PC-3 (cell line): ENCODE measurements at regions not wholly inside any gene's neighbourhood (a gene's known extent, or its start where the extent isn't known, plus 50 kb on each side); places are given as distances from the start of the nearest gene placed in this dataset.

ENCODE experiments used
- ATAC-seq: fragments of 200-7000 bp; cut with Tn5 transposase; 2 replicates; pipeline ENCODE4 v1.9.1; 2020; ENCODE audit warnings: mild to moderate bottlenecking, moderate library complexity
- BruUV-seq: library from RNA; stranded (reverse); fragments of 400-500 nt; replicated peaks from 2 replicates; lab custom pipeline; 2021; lab: Mats Ljungman, UMichigan
- CTCF ChIA-PET: fragments of 300-600 bp; sonication (Branson Sonifier 250); formaldehyde crosslinking; loops from one replicate; lab custom pipeline; 2022; ENCODE audit warnings: antibody characterized with exemption; lab: Charles Lee
- POLR2A ChIA-PET: fragments of 300-600 bp; sonication (Branson Sonifier 250); formaldehyde crosslinking; loops from one replicate; lab custom pipeline; 2022; ENCODE audit warnings: antibody characterized with exemption; ENCODE audit not compliant: unreplicated experiment; lab: Charles Lee
- DNase-seq: peaks from one replicate; pipeline ENCODE4 v3.0.0-alpha.2; 2015
- H2AFZ ChIP-seq: fragments of 300-600 bp; sonication (generic); 2 replicates; pipeline ENCODE4 v1.6.0; 2016; ENCODE audit warnings: antibody characterized with exemption, low read length
- H3F3A ChIP-seq: fragments of 300-600 bp; sonication (generic); one replicate; pipeline ENCODE4 v1.6.0; 2017; ENCODE audit warnings: antibody characterized with exemption, low read length, control low read depth, mild to moderate bottlenecking; ENCODE audit not compliant: unreplicated experiment
- H3K27ac ChIP-seq: fragments of 300-600 bp; sonication (generic); 2 replicates; pipeline ENCODE4 v1.5.1; 2016; ENCODE audit warnings: mild to moderate bottlenecking, low read length
- H3K27me3 ChIP-seq: fragments of 300-600 bp; sonication (generic); 2 replicates; pipeline ENCODE4 v1.6.1; 2016; ENCODE audit warnings: low read length, mixed read lengths
- H3K36me3 ChIP-seq: fragments of 300-600 bp; sonication (generic); 2 replicates; pipeline ENCODE4 v1.6.1; 2016; ENCODE audit warnings: low read depth, mixed run types, low read length, mixed read lengths
- H3K4me1 ChIP-seq: fragments of 300-600 bp; sonication (generic); 2 replicates; pipeline ENCODE4 v1.5.1; 2016; ENCODE audit warnings: low read length; ENCODE audit not compliant: insufficient read depth
- H3K4me2 ChIP-seq: fragments of 300-600 bp; sonication (generic); 2 replicates; pipeline ENCODE4 v1.6.0; 2016; ENCODE audit warnings: low read length
- H3K4me3 ChIP-seq: fragments of 300-600 bp; sonication (generic); 2 replicates; pipeline ENCODE4 v1.5.1; 2016; ENCODE audit warnings: mild to moderate bottlenecking, low read length, mixed read lengths
- H3K79me2 ChIP-seq: fragments of 300-600 bp; sonication (generic); 2 replicates; pipeline ENCODE4 v1.6.1; 2017; ENCODE audit warnings: low read length, mixed read lengths
- H3K9ac ChIP-seq: fragments of 300-600 bp; sonication (generic); 2 replicates; pipeline ENCODE4 v1.6.0; 2016; ENCODE audit warnings: mild to moderate bottlenecking, low read length
- H3K9me2 ChIP-seq: fragments of 300-600 bp; sonication (generic); replicated peaks from 2 replicates; pipeline ENCODE4 v1.6.1; 2016; ENCODE audit warnings: mixed run types, low read length, mixed read lengths
- H3K9me3 ChIP-seq: fragments of 300-600 bp; sonication (generic); 2 replicates; pipeline ENCODE4 v1.6.1; 2016; ENCODE audit warnings: low read length, mixed read lengths
- H4K20me1 ChIP-seq: fragments of 300-600 bp; sonication (generic); 2 replicates; pipeline ENCODE4 v1.6.1; 2016; ENCODE audit warnings: low read length, mixed read lengths
- EZH2 ChIP-seq: fragments of 300-600 bp; sonication (generic); IDR thresholded peaks from one replicate; pipeline ENCODE4 v1.6.1; 2017; ENCODE audit warnings: antibody characterized with exemption, mild to moderate bottlenecking, low read length; ENCODE audit not compliant: unreplicated experiment
- EZH2phosphoT487 ChIP-seq: fragments of 300-600 bp; sonication (generic); IDR thresholded peaks from 2 replicates; pipeline ENCODE4 v1.6.1; 2018; ENCODE audit warnings: mild to moderate bottlenecking, antibody characterized with exemption, low read length, borderline replicate concordance
- intact Hi-C: fragments of 100-400 bp; cut with micrococcal nuclease; formaldehyde crosslinking; loops from 2 replicates; pipeline ENCODE4 v1.9.0; 2023
- TF ChIP-seq, protein P1 (sequence below): fragments of 300-600 bp; sonication (generic); conservative IDR thresholded peaks from 2 replicates; pipeline ENCODE4 v1.5.1; 2017; ENCODE audit warnings: antibody characterized with exemption, low read depth, mild to moderate bottlenecking, low read length

- ATAC-seq (no peak), DNase-seq (no peak)
- no peak overlapping the region for H3K4me3 ChIP-seq
- H3K36me3 ChIP-seq, result no peaks in the 10 kb centered on the region
- peaks cover 20% of the 10 kb centered on the region for H3K4me1 ChIP-seq
- no peak overlapping the region for H3K27ac ChIP-seq
- H3F3A ChIP-seq, result no peaks in the 10 kb centered on the region
- no peaks in the 10 kb centered on the region for H3K9me3 ChIP-seq
- ChIA-PET POLR2A (no interaction called here), CTCF (no interaction called here)
- BruUV-seq, result no TSS peak
- no peak overlapping the region for H3K9ac ChIP-seq
- no peaks in the 10 kb centered on the region for H3K9me2 ChIP-seq
- no peak for TF ChIP-seq EZH2phosphoT487
- TF ChIP-seq, protein P1, sequence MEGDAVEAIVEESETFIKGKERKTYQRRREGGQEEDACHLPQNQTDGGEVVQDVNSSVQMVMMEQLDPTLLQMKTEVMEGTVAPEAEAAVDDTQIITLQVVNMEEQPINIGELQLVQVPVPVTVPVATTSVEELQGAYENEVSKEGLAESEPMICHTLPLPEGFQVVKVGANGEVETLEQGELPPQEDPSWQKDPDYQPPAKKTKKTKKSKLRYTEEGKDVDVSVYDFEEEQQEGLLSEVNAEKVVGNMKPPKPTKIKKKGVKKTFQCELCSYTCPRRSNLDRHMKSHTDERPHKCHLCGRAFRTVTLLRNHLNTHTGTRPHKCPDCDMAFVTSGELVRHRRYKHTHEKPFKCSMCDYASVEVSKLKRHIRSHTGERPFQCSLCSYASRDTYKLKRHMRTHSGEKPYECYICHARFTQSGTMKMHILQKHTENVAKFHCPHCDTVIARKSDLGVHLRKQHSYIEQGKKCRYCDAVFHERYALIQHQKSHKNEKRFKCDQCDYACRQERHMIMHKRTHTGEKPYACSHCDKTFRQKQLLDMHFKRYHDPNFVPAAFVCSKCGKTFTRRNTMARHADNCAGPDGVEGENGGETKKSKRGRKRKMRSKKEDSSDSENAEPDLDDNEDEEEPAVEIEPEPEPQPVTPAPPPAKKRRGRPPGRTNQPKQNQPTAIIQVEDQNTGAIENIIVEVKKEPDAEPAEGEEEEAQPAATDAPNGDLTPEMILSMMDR, result no peak
- no peak for TF ChIP-seq EZH2
- H4K20me1 ChIP-seq, result no peaks in the 10 kb centered on the region
- H3K27me3 ChIP-seq, result no peaks in the 10 kb centered on the region
- no peak overlapping the region for H3K4me2 ChIP-seq
- no peak overlapping the region for H2AFZ ChIP-seq
- intact Hi-C loops, result no loop called here
- H3K79me2 ChIP-seq, result no peaks in the 10 kb centered on the region
These were observed 63.5 kb upstream of the ROR1 start for GRCh38 chr1:63710308-63710707.

GRCh38 chr1:63710761-63711380, 62.9 kb upstream of the ROR1 start:
- Histone ChIP-seq H2AFZ (no peak overlapping the region), H3K79me2 (no peaks in the 10 kb centered on the region), H3K4me3 (no peak overlapping the region), H4K20me1 (no peaks in the 10 kb centered on the region), H3K9ac (no peak overlapping the region), H3K4me1 (peaks cover 20% of the 10 kb centered on the region), H3K27ac (no peak overlapping the region), H3K4me2 (no peak overlapping the region), H3K36me3 (no peaks in the 10 kb centered on the region), H3K27me3 (no peaks in the 10 kb centered on the region), H3K9me3 (no peaks in the 10 kb centered on the region), H3K9me2 (no peaks in the 10 kb centered on the region), H3F3A (no peaks in the 10 kb centered on the region)
- BruUV-seq, result no TSS peak
- TF ChIP-seq EZH2 (no peak), EZH2phosphoT487 (no peak)
- TF ChIP-seq, protein P1, result no peak
- ChIA-PET CTCF (no interaction called here), POLR2A (no interaction called here)
- DNase-seq (no peak), ATAC-seq (no peak)
- intact Hi-C loops, result no loop called here

DNA sequence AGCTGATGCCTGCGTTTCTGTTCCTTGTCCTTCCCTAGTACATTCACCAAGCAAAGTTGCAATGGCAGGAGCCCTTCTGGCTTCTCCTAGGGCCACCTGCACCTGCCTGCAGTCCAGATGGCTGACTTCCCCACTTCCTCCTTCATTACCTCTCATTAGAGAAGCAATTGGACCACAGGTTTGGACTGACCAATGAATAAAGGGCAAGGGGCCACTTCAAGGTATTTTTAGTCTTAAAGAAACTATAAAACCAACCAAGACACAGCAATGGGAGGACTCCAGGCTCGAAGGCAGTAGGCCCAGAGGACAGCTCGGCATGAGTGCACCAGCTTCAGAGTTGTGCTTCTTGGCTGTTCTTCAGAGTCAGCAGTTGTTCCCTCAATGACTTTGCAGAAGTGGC, 60.8 kb upstream of the ROR1 start:
- ChIA-PET POLR2A (no interaction called here), CTCF (no interaction called here)
- H4K20me1 ChIP-seq, result no peaks in the 10 kb centered on the region
- peaks cover 24% of the 10 kb centered on the region for H3K4me1 ChIP-seq
- no peak overlapping the region for H3K4me3 ChIP-seq
- H3K27ac ChIP-seq, result peak overlapping the region; percentile 91; the same call in 1 of the 2 replicates
- no peaks in the 10 kb centered on the region for H3F3A ChIP-seq
- no peak overlapping the region for H2AFZ ChIP-seq
- H3K27me3 ChIP-seq, result no peaks in the 10 kb centered on the region
- no peak overlapping the region for H3K4me2 ChIP-seq
- no peak for ATAC-seq
- intact Hi-C loops, result no loop called here
- no peaks in the 10 kb centered on the region for H3K79me2 ChIP-seq
- TF ChIP-seq EZH2 (no peak), EZH2phosphoT487 (no peak)
- TF ChIP-seq, protein P1, result no peak
- no peaks in the 10 kb centered on the region for H3K9me3 ChIP-seq
- H3K9me2 ChIP-seq, result no peaks in the 10 kb centered on the region
- no peak for DNase-seq
- BruUV-seq, result no TSS peak
- peak overlapping the region; percentile 55; the same call in 1 of the 2 replicates for H3K9ac ChIP-seq
- no peaks in the 10 kb centered on the region for H3K36me3 ChIP-seq
